Renal cortical epithelial cell (primary cell): ENCODE measurements at regions not wholly inside any gene's neighbourhood (a gene's known extent, or its start where the extent isn't known, plus 50 kb on each side); places are given as distances from the start of the nearest gene placed in this dataset.
"Not testable (repeated sequence)": the region's sequence is repeated elsewhere in the genome, so short reads cannot be mapped to it uniquely, and the experiment has no call there.

Experiments
- DNase-seq: peaks from one replicate; pipeline ENCODE4 v3.0.0-alpha.2; 2011; ENCODE audit warnings: low read depth

DNA sequence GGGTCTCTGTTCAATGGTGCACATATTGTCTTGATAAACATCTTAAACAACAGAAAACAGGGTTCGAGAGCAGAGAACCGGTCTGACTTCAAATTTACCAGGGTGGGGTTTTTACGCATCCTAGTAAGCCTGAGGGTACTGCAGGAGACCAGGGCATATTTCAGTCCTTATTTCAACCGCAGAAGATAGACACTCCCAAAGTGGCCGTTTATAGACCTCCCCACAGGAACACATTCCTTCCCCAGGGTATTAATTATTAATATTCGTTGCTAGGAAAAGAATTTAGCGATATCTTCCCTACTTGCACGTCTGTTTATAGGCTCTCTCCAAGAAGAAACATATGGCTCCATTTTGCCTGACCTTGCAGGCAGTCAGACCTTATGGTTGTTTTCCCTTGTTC, 1063.2 kb downstream of the DNAJB9 start:
- DNase-seq: not testable (repeated sequence)

DNA sequence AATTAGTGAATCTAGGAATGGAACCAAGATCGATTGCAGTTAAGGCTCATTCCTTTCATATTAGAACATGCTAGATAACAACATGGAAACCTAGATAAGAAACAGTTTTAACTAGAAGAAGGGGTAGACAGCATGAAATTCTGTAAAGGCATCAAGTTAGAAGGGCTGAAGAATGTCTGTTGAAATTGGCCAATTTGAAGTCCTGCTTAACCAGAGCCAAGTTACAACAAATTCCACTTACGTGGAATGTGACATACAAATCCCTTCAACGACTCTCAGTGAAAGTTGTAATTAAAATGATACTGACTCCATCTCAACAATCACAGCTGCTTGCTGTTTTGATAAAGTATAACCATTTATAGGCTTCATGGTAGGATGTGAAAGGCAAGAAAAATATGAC, 1065.7 kb downstream of the DNAJB9 start:
- no peak for DNase-seq

DNA sequence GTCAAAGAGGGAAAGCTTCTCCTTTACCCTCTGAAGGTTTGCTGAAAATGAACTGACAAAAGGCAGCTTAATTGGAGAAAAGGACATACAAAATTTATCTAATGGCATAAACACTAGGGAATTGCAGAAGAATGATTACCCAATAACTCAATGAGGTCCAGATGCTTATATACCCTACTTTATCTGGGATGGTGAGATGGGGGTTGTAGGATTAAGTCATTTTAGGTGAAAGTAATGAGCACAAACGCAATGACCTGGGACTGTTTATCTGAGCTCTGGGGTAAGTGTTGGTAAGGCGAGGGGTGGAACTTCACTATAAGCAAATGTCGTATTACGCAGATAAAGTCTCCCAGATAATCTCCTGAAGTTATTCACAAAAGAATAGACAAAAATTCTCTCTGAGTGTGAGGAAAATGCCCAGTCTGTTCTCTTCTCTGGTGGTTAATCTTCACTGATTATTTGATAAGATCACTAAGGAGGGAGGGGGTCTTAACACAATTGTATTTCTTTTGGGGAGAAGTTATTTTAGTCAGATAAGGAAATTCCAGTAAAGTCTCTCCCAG, 1067.8 kb downstream of the DNAJB9 start:
- no peak for DNase-seq

DNA sequence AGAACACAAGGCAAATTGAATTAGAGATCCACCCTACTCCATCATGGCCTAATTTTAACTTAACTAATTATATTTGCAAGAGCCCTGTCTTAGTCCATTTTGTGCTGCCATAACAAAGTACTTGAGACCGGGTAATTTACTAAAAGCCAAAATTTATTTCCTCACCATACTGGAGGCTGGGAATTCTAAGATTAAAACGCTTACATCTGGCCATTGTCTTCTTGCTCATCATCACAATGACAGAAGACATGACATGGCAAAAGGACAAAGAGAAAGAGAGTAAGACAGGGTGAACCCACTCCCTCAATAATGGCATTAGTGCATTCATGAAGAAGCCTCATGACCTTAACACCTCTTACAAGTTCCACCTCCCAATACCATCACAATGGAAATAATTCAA, 1068.6 kb downstream of the DNAJB9 start:
- no peak for DNase-seq

DNA sequence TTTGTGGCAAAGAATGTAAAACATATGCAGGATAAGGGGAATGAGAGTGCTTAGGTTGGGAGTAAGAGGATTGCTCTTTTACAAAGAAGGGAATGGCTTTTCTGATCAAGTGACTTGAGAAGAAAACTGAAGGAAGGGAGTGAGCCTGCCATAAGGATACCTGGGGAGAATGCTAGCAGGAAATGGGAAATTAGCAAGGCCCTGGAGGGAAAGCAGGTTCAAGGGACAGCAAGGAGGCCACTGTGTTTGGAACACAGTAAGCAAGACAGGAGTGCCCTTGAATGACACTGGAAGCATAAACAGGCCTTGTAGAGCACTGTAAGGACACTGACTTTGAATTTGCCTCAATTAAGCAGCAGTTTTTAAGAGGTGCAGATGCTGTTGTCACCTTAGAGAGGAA, 1069.9 kb downstream of the DNAJB9 start:
- DNase-seq: no peak

DNA sequence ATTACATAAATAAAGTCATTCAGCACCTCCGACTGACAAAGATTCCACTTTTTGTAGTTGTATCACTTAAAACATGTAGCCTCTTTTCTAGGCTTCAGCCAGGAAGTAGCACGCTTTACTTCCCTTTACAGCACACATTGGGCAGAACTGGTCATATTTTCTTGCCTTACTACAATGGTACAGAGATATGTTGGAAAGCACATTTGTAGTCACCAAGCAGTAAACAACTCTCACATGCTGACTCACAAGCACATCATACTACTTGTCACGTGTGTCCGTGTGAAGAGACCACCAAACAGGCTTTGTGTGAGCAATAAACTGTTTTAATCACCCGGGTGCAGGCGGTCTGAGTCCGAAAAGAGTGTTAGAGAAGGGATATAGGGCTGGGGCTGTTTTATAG, 1071.8 kb downstream of the DNAJB9 start:
- DNase-seq: peak; percentile 20

DNA sequence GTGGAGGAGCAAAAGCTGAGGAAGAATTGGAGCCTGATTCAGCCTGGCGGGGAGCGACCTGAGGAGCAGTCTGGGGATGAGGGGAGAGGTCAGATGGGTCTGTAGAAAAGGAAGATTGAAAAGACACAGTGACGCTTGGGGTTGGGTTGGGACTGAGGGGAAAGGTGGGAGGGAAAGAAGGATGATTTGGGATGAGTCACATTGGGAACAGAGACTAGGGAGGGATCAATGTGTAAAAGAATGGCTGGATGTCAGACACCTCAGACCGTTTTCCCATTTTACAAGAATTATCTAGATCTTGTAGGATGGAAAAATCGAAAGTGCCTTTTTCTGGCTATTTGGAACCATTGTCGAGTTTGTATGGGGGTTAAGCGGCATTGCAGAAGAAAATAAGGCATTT, 1076.5 kb downstream of the DNAJB9 start:
- DNase-seq: no peak

DNA sequence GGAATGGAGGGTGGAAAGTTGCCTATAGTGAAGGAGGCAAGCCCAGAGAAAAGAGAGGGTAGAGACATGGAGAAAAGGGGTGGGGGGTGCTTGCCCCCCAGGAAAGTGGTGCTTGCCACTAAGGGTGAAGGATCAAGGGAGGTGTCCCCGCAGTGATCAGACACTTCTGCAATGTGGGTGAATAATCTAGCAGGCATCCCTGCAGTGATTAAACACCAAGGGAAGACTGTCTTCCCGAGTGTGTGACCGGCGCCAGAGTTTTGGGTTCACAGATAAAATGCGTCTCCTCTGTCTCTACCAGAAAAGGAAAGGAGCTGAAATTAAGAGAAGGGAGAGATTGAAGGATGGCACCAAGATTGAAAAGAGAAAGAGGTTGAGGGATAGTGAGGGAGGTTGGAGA, 1076.9 kb downstream of the DNAJB9 start:
- not testable (repeated sequence) for DNase-seq

DNA sequence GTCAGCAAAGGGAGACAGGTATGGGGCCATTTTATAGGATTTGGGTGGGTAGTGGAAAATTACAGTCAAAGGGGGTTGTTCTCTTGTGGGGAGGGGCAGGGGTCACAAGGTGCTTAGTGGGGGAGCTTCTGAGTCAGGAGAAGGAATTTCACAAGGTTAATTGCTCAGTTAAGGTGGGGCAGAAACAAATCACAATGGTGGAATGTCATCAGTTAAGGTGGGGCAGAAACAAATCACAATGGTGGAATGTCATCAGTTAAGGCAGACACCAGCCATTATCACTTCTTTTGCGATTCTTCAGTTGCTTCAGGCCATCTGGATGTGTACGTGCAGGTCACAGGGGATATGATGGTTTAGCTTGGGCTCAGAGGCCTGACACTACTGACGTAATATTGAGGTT, 1077.6 kb downstream of the DNAJB9 start:
- not testable (repeated sequence) for DNase-seq

DNA sequence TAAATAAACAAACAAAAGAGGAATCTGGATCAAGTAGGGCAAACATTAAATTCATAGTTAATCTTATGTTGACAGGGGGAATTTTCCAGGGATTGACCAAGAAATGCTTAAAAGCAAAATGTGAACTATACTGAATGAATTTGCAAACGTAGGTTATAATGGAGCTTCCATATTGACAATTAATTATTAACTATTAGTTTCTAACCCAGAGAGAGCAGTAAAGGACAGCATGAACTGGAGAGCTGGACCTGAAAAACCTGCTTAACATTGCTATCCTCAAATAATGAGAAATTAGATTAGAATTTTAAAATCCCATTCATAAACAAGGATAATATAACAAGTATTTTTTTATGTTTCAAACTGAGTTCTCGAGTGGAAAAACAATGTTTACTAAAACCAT, 1089.6 kb downstream of the DNAJB9 start:
- no peak for DNase-seq

DNA sequence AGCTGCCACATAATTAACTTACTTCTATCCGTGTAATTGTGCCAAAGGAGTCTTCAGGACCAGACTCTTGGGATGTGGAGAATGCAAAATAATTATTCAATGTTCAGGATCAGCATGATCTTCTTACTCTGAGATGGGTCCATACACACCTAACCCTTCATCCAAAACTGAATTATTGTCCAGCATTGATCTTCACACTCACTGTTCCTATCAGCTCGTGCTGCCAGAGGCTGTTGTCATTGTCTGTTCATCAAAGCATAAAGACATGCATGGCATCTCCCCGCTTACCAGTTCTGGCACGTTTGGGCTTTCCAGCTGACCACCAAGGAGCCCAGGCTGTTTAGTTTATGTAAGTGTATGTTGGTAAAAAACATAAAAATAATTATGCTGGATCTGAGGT, 1090.7 kb downstream of the DNAJB9 start:
- no peak for DNase-seq

DNA sequence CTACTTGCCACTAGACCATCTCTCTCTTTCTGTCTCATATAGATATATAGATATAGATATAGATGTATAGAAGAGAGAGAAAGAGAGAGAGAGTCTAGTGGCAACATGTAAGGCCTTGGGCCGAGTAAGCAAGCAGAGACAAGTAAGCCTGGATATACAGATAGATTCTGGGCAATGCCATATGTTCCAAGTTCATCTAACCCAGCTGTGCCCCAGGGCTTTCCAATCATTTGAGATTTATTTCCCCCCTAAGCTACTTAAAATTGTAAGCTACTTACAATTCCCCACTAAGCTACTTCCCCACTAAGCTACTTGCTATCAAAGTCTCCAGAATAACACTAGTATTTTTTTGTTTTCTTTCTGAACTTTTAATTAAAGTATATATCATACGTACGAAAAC, 1094.1 kb downstream of the DNAJB9 start:
- DNase-seq: no peak

DNA sequence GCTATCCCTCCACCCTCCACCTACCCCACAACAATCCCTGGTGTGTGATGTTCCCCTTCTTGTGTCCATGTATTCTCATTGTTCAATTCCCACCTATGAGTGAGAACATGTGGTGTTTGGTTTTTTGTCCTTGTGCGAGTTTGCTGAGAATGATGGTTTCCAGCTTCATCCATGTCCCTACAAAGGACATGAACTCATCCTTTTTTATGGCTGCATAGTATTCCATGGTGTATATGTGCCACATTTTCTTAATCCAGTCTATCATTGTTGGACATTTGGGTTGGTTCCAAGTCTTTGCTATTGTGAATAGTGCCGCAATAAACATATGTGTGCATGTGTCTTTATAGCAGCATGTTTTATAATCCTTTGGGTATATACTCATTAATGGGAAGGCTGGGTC, 1117.6 kb downstream of the DNAJB9 start:
- not testable (repeated sequence) for DNase-seq

DNA sequence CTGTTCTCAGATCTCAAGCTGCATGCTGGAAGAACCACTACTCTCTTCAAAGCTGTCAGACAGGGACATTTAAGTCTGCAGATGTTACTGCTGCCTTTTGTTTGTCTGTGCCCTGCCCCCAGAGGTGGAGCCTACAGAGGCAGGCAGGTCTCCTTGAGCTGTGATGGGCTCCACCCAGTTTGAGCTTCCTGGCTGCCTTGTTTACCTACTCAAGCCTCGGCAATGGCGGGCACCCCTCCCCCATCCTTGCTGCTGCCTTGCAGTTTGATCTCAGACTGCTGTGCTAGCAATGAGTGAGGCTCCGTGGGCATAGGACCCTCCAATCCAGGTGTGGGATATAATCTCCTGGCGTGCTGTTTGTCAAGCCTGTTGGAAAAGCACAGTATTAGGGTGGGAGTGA, 1122.9 kb downstream of the DNAJB9 start:
- not testable (repeated sequence) for DNase-seq

DNA sequence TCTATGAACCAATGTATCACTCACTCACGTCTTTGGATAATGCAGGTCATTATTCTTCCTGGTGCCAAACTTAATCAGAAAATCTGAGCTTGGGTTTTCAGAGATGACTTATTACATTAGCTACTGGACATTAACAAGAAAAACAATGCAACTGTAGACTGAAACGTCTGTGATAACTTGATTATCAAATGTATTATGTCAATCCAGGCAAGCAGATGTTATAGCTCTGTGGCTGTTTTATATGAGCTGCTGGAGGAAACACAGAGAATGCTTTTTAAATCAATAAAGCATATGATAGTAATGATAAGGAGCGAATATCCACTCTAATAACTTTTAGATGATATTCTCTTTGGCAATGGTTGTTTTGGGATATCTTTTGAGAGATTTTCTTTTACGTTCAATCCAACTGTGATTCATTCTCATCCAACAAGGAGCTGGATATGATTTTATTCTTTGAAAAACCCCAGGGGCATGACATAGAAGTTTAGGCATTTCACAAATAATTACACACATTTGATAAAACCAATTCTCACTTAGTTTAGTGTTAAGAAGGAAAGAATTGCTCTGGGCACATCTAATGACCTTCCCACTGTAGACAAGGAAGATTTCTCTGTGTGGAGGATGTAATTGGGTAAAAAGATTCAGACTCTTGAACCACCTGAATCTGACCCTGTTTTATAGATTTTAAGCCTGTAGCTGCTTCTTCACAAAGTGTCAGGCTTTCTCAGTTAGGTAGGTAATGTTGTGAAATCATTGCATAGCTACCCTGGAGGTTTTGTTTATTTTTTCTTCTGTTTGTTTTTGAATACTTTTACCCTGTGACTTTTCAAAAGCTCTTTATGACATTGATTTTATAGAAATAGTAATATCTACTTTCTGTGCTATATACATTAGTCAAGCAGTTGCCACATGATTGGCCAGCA, 1124.7 kb downstream of the DNAJB9 start:
- DNase-seq: no peak

DNA sequence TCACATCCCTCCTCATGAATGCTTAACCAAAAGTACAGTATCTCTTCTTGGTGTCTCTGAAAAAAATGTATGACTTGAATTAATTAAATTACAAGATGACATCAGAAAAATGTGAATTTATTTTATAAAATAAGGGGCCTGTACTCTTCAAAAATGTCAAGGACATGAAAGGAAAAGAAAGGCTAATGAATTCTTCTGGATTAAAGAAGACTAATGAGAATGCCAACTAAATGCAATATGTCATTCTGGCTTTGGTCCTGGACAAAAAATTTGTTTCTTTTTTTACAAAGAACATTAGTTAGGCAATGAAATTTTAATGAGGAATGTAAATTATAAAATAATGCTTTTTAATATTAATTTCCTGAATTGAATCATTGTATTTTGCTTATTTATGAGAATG, 1125.7 kb downstream of the DNAJB9 start:
- no peak for DNase-seq

DNA sequence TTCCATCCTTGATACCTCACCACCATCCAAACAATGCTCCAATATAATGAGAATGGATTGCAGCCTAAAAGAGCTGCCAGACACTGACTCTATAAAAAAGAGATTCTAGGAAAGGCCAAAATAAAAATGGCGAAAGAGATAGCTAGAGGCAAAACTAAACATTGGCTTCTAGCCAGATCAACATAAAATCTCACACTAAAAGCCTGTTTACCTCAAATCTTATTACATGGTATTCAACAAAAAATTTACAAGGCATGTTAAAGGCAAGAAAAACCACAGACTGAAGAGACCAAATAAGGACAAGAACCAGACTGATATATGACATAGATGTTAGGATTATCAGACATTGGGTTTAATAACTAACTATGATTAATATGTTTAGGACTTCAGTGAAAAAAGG, 1127.0 kb downstream of the DNAJB9 start:
- DNase-seq: no peak

DNA sequence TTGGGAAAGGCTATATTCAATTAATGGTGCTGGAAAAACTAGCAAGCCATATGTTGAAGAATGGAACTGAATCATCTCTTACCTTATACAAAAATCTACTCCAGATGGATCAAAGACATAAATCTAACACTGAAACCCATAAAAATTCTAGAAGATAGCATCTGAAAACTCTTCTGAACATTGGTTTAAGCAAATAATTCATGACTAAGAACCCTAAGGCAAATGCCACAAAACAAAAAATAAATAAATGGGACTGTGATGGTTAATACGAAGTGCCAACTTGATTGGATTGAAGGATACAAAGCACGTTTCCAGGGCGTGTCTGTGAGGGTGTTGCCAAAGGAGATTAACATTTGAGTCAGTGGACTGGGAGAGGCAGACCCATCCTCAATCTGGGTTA, 1130.0 kb downstream of the DNAJB9 start:
- no peak for DNase-seq

DNA sequence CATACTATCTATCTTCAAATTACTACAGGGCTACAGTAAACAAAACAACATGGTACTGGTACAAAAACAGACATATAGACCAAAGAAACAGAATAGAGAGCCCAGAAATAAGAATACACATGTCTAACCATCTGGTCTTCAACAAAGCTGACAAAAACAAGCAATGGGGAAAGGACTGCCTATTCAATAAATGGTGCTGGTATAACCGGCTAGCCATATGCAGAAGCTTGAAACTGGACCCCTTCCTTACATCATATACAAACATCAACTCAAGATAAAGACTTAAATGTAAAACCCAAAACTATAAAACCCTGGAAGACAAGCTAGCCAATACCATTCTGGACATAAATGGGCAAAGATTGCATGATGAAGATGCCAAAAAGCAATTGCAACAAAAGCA, 1143.7 kb downstream of the DNAJB9 start:
- DNase-seq: no peak

DNA sequence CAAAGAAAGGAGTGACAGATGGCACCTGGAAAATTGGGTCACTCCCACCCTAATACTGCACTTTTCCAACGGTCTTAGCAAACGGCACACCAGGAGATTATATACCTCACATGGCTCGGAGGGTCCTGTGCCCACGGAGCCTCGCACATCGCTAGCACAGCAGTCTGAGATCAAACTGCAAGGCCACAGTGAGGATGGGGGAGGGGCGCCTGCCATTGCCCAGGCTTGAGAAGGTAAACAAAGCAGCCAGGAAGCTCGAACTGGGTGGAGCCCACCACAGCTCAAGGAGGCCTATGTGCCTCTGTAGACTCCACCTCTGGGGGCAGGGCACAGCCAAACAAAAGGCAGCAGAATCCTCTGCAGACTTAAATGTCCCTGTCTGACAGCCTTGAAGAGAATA, 1149.7 kb downstream of the DNAJB9 start:
- DNase-seq: not testable (repeated sequence)

DNA sequence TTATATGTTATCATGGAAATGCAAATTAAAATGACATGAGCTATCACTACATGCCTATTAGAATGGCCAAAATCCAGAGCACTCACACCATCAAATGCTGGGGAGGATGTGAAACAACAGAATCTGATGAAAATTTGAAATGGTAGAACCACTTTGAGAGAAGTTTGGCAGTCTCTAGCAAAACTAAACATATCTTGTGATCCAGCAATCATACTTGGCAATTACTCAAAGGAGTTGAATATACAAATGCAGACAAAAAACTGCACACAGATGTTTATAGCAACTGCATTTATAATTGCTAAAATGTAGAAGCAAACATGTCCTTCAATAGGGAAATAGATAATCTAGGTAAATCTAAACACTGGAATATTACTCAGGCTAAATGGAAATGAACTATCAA, 1164.9 kb downstream of the DNAJB9 start:
- DNase-seq: no peak

DNA sequence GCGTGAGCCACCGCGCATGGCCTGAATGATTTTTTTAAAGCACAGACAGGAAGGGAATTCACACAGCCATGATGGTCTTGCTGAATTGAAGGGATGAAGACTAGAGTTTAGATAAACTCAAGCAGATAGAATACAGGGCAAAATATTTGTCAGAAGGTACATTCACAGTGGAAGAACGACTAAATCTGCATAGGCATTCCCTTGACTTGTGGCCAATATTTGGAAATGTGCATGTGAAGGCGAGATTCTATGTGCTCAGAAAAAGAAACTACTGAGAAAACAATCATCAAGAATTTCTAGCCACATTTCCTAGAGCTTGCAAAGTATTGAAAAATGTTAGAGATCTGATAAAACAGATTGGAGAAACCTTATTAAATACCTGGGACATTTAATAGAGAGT, 1166.2 kb downstream of the DNAJB9 start:
- DNase-seq: no peak

DNA sequence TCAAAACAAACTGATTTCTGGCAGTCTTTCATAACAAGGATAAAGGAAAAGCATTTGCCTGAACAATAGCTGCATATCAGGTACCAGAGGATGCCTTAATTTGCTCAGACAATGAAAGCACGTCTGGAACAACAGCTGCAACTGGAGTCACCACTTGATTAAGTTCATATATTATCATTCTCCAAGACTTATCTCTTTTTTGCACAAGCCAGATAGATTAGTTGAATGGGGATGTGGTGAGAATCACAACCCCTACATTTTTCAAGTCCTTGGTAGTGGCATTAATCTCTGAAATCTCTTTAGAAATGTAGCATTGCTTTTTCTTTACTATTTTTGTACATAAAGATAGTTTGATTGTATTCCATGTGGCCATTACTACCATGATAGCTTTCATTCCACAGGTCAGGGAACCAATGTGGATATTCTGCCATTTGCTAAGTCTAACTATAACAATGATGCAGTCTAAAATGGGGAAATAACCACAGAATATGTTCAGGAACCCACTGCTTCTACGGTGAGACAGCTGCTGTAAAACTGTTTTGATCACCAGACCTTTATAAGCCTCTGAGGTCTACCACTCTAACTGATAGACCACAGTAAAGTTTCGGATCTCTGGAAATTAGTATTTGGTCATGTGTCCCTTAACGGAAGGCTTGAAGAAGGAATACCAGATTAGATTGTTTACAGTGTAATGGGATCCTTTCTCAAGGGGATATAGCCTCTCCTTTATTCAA, 1176.2 kb downstream of the DNAJB9 start:
- no peak for DNase-seq
